Endothelial cell (in vitro differentiated cells): ENCODE measurements at regions not wholly inside any gene's neighbourhood (a gene's known extent, or its start where the extent isn't known, plus 50 kb on each side); places are given as distances from the start of the nearest gene placed in this dataset.

Experiments used
- DNase-seq: peaks from one replicate; pipeline ENCODE4 v3.0.0; 2021; ENCODE audit warnings: low spot score
- H3K27ac Mint-ChIP-seq: one replicate; pipeline ENCODE4 v1.8.0; 2021; ENCODE audit warnings: mixed read lengths, inconsistent platforms; ENCODE audit not compliant: unreplicated experiment
- H3K27me3 Mint-ChIP-seq: one replicate; pipeline ENCODE4 v1.8.0; 2021; ENCODE audit warnings: mild to moderate bottlenecking, moderate library complexity, mixed read lengths, inconsistent platforms; ENCODE audit not compliant: unreplicated experiment
- H3K36me3 Mint-ChIP-seq: one replicate; pipeline ENCODE4 v1.8.0; 2021; ENCODE audit warnings: mild to moderate bottlenecking, low read depth, mixed read lengths, inconsistent platforms; ENCODE audit not compliant: unreplicated experiment
- H3K4me1 Mint-ChIP-seq: one replicate; pipeline ENCODE4 v1.8.0; 2021; ENCODE audit warnings: mild to moderate bottlenecking, mixed read lengths, inconsistent platforms; ENCODE audit not compliant: unreplicated experiment
- H3K4me3 Mint-ChIP-seq: one replicate; pipeline ENCODE4 v1.8.0; 2021; ENCODE audit warnings: mild to moderate bottlenecking, mixed read lengths, inconsistent platforms; ENCODE audit not compliant: unreplicated experiment
- H3K9me3 Mint-ChIP-seq: one replicate; pipeline ENCODE4 v1.8.0; 2021; ENCODE audit warnings: mixed read lengths, inconsistent platforms; ENCODE audit not compliant: unreplicated experiment
- TF ChIP-seq, protein P1 (sequence below): fragments of 200-600 bp; sonication (generic); IDR thresholded peaks from one replicate; pipeline ENCODE4 v1.5.0; 2021; ENCODE audit warnings: antibody characterized with exemption; ENCODE audit not compliant: unreplicated experiment

- no peaks in the 10 kb centered on the region for H3K4me1 Mint-ChIP-seq
- no peaks in the 10 kb centered on the region for H3K9me3 Mint-ChIP-seq
- DNase-seq: no peak
- H3K27ac Mint-ChIP-seq: no peak overlapping the region
- H3K27me3 Mint-ChIP-seq: no peaks in the 10 kb centered on the region
- TF ChIP-seq, protein P1, sequence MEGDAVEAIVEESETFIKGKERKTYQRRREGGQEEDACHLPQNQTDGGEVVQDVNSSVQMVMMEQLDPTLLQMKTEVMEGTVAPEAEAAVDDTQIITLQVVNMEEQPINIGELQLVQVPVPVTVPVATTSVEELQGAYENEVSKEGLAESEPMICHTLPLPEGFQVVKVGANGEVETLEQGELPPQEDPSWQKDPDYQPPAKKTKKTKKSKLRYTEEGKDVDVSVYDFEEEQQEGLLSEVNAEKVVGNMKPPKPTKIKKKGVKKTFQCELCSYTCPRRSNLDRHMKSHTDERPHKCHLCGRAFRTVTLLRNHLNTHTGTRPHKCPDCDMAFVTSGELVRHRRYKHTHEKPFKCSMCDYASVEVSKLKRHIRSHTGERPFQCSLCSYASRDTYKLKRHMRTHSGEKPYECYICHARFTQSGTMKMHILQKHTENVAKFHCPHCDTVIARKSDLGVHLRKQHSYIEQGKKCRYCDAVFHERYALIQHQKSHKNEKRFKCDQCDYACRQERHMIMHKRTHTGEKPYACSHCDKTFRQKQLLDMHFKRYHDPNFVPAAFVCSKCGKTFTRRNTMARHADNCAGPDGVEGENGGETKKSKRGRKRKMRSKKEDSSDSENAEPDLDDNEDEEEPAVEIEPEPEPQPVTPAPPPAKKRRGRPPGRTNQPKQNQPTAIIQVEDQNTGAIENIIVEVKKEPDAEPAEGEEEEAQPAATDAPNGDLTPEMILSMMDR: no peak
- H3K4me3 Mint-ChIP-seq: no peak overlapping the region
- H3K36me3 Mint-ChIP-seq: no peaks in the 10 kb centered on the region
These were observed 357.4 kb downstream of the STIM2 start for GRCh38 chr4:27218013-27218412.

DNA sequence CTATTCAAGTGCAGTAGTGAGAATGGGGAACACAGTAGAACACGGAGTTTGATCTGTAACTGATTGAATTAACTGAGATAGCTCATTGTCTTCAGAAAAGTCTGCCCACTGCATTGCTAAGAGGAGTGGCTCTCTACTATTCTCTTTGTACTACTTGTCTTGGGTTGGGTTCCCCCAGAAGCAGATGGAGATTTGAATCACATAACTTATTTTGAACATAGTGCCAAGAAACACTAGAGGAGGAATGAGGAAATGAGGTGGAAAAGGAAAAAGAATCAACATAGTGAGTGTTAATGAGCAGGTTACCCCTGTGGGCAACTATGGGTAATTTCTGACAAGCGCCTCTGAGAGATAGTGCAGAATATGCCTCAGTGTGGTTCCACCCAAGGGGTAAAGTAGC, 362.7 kb downstream of the STIM2 start:
- H3K27me3 Mint-ChIP-seq: no peaks in the 10 kb centered on the region
- TF ChIP-seq, protein P1: no peak
- no peak overlapping the region for H3K4me3 Mint-ChIP-seq
- H3K9me3 Mint-ChIP-seq: no peaks in the 10 kb centered on the region
- no peaks in the 10 kb centered on the region for H3K36me3 Mint-ChIP-seq
- peaks cover 2% of the 10 kb centered on the region for H3K4me1 Mint-ChIP-seq
- H3K27ac Mint-ChIP-seq: no peak overlapping the region
- DNase-seq: no peak

GRCh38 chr4:27233531-27233930, 372.9 kb downstream of the STIM2 start:
- Mint-ChIP-seq H3K4me1 (peaks cover 15% of the 10 kb centered on the region), H3K9me3 (no peaks in the 10 kb centered on the region), H3K4me3 (no peak overlapping the region), H3K36me3 (no peaks in the 10 kb centered on the region), H3K27me3 (no peaks in the 10 kb centered on the region), H3K27ac (no peak overlapping the region)
- TF ChIP-seq, protein P1: no peak
- no peak for DNase-seq

- H3K9me3 Mint-ChIP-seq: no peaks in the 10 kb centered on the region
- peak overlapping the region; percentile 7 for H3K27ac Mint-ChIP-seq
- H3K36me3 Mint-ChIP-seq: no peaks in the 10 kb centered on the region
- no peaks in the 10 kb centered on the region for H3K27me3 Mint-ChIP-seq
- H3K4me1 Mint-ChIP-seq: peaks cover 15% of the 10 kb centered on the region
- no peak for DNase-seq
- no peak overlapping the region for H3K4me3 Mint-ChIP-seq
- TF ChIP-seq, protein P1: no peak
These were observed 373.8 kb downstream of the STIM2 start for GRCh38 chr4:27234306-27234899.

GRCh38 chr4:27239641-27240040, 379.0 kb downstream of the STIM2 start:
- no peak for DNase-seq
- Mint-ChIP-seq H3K9me3 (no peaks in the 10 kb centered on the region), H3K27ac (no peak overlapping the region), H3K27me3 (no peaks in the 10 kb centered on the region), H3K36me3 (no peaks in the 10 kb centered on the region), H3K4me1 (peaks cover 8% of the 10 kb centered on the region), H3K4me3 (no peak overlapping the region)
- TF ChIP-seq, protein P1: no peak
